ENCODE measurements at regions not wholly inside any gene's neighbourhood (a gene's known extent, or its start where the extent isn't known, plus 50 kb on each side); places are given as distances from the start of the nearest gene placed in this dataset.

- TF ChIP-seq CTCF (IDR thresholded peaks at IDR 0.05) (no peak), POLR2A (IDR thresholded peaks at IDR 0.05) (no peak)
Observed at GRCh38 chr5:10133830-10134229, 115.9 kb downstream of the ATPSCKMT start.
